ENCODE measurements at regions not wholly inside any gene's neighbourhood (a gene's known extent, or its start where the extent isn't known, plus 50 kb on each side); places are given as distances from the start of the nearest gene placed in this dataset.

DNA sequence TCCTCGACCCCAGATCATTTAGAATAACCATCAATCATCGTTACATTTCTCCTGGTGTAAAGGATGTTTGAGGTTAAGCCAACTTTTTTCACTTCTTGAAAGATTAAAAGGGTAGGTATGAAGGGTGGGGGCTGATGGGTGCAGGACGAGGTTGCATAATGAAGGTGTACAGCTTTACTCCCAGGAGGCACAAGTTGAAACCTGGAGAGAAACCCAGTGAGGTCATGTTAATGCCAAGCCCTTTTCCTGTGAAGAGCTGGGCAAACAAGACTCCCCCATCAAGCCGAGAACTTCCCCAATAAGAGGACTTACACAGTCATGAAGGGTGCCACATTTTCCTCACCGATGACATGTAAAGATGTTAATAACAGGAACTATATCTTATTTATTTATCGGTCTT lies 84.3 kb downstream of the FZD10 start:
- Mint-ChIP-seq H3K27me3 (ENCODE audit: unreplicated experiment) (no peaks in the 10 kb centered on the region), H3K36me3 (ENCODE audit: unreplicated experiment) (peaks cover 6% of the 10 kb centered on the region), H3K4me1 (ENCODE audit: low read depth, unreplicated experiment) (no peaks in the 10 kb centered on the region), H3K27ac (ENCODE audit: unreplicated experiment) (no peak overlapping the region), H3K4me3 (ENCODE audit: unreplicated experiment) (no peak overlapping the region), H3K9me3 (ENCODE audit: unreplicated experiment) (peaks cover 4% of the 10 kb centered on the region)
- no peak for DNase-seq
- TF ChIP-seq, protein P1, sequence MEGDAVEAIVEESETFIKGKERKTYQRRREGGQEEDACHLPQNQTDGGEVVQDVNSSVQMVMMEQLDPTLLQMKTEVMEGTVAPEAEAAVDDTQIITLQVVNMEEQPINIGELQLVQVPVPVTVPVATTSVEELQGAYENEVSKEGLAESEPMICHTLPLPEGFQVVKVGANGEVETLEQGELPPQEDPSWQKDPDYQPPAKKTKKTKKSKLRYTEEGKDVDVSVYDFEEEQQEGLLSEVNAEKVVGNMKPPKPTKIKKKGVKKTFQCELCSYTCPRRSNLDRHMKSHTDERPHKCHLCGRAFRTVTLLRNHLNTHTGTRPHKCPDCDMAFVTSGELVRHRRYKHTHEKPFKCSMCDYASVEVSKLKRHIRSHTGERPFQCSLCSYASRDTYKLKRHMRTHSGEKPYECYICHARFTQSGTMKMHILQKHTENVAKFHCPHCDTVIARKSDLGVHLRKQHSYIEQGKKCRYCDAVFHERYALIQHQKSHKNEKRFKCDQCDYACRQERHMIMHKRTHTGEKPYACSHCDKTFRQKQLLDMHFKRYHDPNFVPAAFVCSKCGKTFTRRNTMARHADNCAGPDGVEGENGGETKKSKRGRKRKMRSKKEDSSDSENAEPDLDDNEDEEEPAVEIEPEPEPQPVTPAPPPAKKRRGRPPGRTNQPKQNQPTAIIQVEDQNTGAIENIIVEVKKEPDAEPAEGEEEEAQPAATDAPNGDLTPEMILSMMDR (IDR thresholded peaks at IDR 0.05; ENCODE audit: partially characterized antibody, unreplicated experiment) = no peak

DNA sequence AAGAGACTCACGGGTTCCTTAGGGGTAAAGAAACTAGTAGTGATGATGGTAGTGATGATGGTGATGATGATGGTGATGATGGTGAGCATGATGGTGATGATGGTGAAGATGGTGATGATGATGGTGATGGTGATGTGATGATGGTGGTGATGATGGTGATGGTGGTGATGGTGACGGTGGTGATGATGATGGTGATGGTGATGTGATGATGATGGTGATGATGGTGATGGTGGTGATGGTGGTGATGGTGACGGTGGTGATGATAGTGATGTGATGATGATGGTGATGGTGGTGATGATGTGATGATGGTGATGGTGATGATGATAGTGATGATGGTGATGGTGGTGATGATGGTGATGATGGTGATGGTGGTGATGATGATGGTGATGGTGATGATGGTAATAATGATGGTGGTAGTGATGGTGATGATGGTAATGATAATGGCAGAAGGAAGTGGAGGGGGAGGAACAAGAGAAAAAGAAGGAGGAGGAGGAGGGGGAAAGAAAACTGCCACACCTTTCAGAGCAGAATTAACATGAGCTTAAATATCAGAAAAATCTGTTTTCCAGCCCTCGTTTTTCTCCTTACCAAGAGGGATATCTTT lies 85.5 kb downstream of the FZD10 start:
- DNase-seq = no peak
- no peaks in the 10 kb centered on the region for H3K36me3 Mint-ChIP-seq (ENCODE audit: unreplicated experiment)
- no peaks in the 10 kb centered on the region for H3K27me3 Mint-ChIP-seq (ENCODE audit: unreplicated experiment)
- H3K4me1 Mint-ChIP-seq (ENCODE audit: low read depth, unreplicated experiment) = no peaks in the 10 kb centered on the region
- TF ChIP-seq, protein P1 (IDR thresholded peaks at IDR 0.05; ENCODE audit: partially characterized antibody, unreplicated experiment) = no peak
- H3K9me3 Mint-ChIP-seq (ENCODE audit: unreplicated experiment) = no peaks in the 10 kb centered on the region
- H3K4me3 Mint-ChIP-seq (ENCODE audit: unreplicated experiment) = no peak overlapping the region
- no peak overlapping the region for H3K27ac Mint-ChIP-seq (ENCODE audit: unreplicated experiment)

DNA sequence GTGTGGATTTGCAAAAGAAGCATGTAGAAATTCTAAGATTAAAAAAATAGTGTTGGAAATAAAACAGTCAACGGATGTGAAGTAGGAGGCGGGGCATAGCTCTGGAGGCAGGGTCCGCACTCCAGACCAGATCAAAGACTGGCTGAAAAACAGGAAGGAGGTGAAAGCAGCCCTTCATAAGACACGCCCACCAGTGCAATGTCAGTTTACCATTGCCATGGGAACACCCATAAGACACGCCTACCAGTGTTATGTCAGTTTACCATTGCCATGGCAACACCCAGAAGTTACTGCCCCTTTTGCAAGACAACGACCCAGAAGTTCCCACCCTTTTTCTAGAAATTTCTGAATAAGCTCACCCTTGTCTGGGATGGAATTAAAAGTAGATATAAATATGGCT lies 87.1 kb downstream of the FZD10 start:
- H3K4me1 Mint-ChIP-seq (ENCODE audit: low read depth, unreplicated experiment) = no peaks in the 10 kb centered on the region
- no peaks in the 10 kb centered on the region for H3K27me3 Mint-ChIP-seq (ENCODE audit: unreplicated experiment)
- DNase-seq = no peak
- H3K9me3 Mint-ChIP-seq (ENCODE audit: unreplicated experiment) = peaks cover 2% of the 10 kb centered on the region
- H3K27ac Mint-ChIP-seq (ENCODE audit: unreplicated experiment) = no peak overlapping the region
- no peak overlapping the region for H3K4me3 Mint-ChIP-seq (ENCODE audit: unreplicated experiment)
- H3K36me3 Mint-ChIP-seq (ENCODE audit: unreplicated experiment) = no peaks in the 10 kb centered on the region
- TF ChIP-seq, protein P1 (IDR thresholded peaks at IDR 0.05; ENCODE audit: partially characterized antibody, unreplicated experiment) = no peak

DNA sequence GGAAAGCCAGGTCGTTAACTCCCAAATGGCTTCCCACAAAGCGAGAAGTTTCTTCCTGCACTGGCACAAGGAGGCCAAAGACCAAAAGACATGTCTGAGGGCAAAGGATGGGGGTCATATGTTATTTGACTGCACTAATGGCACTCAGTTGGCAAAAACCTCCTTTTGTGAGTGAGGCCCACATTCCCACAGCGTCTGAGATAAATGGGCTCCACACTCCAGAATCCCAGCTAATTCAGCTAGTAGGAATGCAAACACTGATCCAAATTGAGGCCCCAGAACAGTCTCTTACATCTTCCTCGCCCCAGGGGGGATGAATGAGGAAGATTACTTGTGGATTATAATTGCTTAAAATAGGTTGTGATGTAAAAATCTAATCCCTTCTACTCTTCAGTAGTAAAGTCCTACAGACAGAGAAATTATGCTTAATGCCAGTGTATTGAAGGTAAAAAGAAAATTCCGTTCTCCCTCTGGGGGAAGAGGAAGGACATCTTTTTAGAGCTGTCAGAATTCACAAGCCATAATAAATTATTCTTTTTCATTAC lies 86.4 kb upstream of the PIWIL1 start:
- no peaks in the 10 kb centered on the region for H3K4me1 Mint-ChIP-seq (ENCODE audit: low read depth, unreplicated experiment)
- no peak overlapping the region for H3K27ac Mint-ChIP-seq (ENCODE audit: unreplicated experiment)
- no peaks in the 10 kb centered on the region for H3K27me3 Mint-ChIP-seq (ENCODE audit: unreplicated experiment)
- no peak for DNase-seq
- peaks cover 6% of the 10 kb centered on the region for H3K9me3 Mint-ChIP-seq (ENCODE audit: unreplicated experiment)
- no peak overlapping the region for H3K4me3 Mint-ChIP-seq (ENCODE audit: unreplicated experiment)
- TF ChIP-seq, protein P1 (IDR thresholded peaks at IDR 0.05; ENCODE audit: partially characterized antibody, unreplicated experiment) = no peak
- peaks cover 4% of the 10 kb centered on the region for H3K36me3 Mint-ChIP-seq (ENCODE audit: unreplicated experiment)

DNA sequence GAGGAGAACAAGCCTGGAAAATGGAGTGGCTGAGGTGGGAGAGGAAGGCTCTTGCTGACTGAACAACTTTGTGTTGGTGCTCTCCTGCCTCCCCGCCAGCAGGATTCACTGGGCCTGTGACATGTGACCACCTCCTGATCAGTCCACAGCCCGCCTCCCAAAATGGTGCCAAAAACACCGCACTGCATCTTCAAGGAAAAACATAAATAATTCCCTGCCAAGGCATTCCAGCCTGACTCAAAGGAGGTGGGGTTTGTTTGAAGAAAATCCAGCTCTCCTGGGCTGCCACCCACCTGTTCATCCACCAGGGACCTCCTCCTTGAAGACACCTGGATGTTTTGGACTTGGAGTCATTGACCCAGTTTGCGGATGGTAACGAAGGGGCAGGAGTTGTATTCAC lies 83.8 kb upstream of the PIWIL1 start:
- Mint-ChIP-seq H3K4me3 (ENCODE audit: unreplicated experiment) (no peak overlapping the region), H3K4me1 (ENCODE audit: low read depth, unreplicated experiment) (no peaks in the 10 kb centered on the region), H3K9me3 (ENCODE audit: unreplicated experiment) (peaks cover 6% of the 10 kb centered on the region), H3K27me3 (ENCODE audit: unreplicated experiment) (no peaks in the 10 kb centered on the region), H3K27ac (ENCODE audit: unreplicated experiment) (no peak overlapping the region), H3K36me3 (ENCODE audit: unreplicated experiment) (peaks cover 4% of the 10 kb centered on the region)
- no peak for DNase-seq
- TF ChIP-seq, protein P1 (IDR thresholded peaks at IDR 0.05; ENCODE audit: partially characterized antibody, unreplicated experiment) = no peak
